ENCODE measurements at regions not wholly inside any gene's neighbourhood (a gene's known extent, or its start where the extent isn't known, plus 50 kb on each side); places are given as distances from the start of the nearest gene placed in this dataset.

GRCh38 chr3:152916753-152917279, 81.9 kb downstream of the P2RY1 start:
- TF ChIP-seq CTCF (IDR thresholded peaks at IDR 0.05) (no peak), POLR2A (IDR thresholded peaks at IDR 0.05) (no peak)
